HEK293 (cell line): ENCODE measurements at regions not wholly inside any gene's neighbourhood (a gene's known extent, or its start where the extent isn't known, plus 50 kb on each side); places are given as distances from the start of the nearest gene placed in this dataset.
A peak's percentile ranks its signal among the peaks of the same experiment; 100 is the strongest.

ENCODE experiments used
- CTCF ChIA-PET: fragments of 350-600 bp; formaldehyde crosslinking; extraction: SDS; loops from one replicate; lab custom pipeline; 2021; ENCODE audit warnings: antibody characterized with exemption; lab: Yijun Ruan, JAX
- POLR2A ChIA-PET: fragments of 300-600 bp; formaldehyde crosslinking; extraction: SDS; loops from one replicate; lab custom pipeline; 2020; ENCODE audit warnings: antibody characterized with exemption, inconsistent platforms; lab: Yijun Ruan, JAX
- H3K27ac ChIP-seq: fragments of 200-500 bp; sonication (Bioruptor generic); 2 replicates; pipeline ENCODE4 v1.5.1; 2014; ENCODE audit warnings: low read depth, low read length, control low read depth, inconsistent platforms; ENCODE audit errors: extremely low read depth
- H3K36me3 ChIP-seq, 2 experiments: fragments of 200-500 bp in 1 of 2; sonication (Bioruptor generic) in 1 of 2; 1 replicate in 1 of 2; 2 replicates in 1 of 2; pipeline ENCODE4 v1.5.1; 2014 to 2017; ENCODE audit warnings: inconsistent platforms in 2 of 2, low read length in 2 of 2; ENCODE audit not compliant: control insufficient read depth in 2 of 2, insufficient read depth in 1 of 2
- H3K4me1 ChIP-seq: fragments of 200-500 bp; sonication (Bioruptor generic); 2 replicates; pipeline ENCODE4 v1.5.1; 2014; ENCODE audit warnings: mild to moderate bottlenecking, low read length, inconsistent platforms; ENCODE audit not compliant: control insufficient read depth, insufficient read depth
- H3K4me3 ChIP-seq: 2 replicates; pipeline ENCODE4 v1.5.1; 2011; ENCODE audit warnings: low read depth, mild to moderate bottlenecking, control low read depth, low read length, moderate library complexity
- H3K9me3 ChIP-seq: fragments of 200-500 bp; sonication (Bioruptor generic); 2 replicates; pipeline ENCODE4 v1.5.1; 2014; ENCODE audit warnings: low read depth, low read length, inconsistent platforms; ENCODE audit not compliant: control insufficient read depth, insufficient read depth
- GLIS1 ChIP-seq: fragments of 450-650 bp; formaldehyde crosslinking; IDR thresholded peaks from 2 replicates; pipeline ENCODE4 v1.5.1; 2016; ENCODE audit warnings: missing biosample characterization, missing genetic modification characterization
- MZF1 ChIP-seq: fragments of 450-650 bp; formaldehyde crosslinking; IDR thresholded peaks from 2 replicates; pipeline ENCODE4 v1.5.1; 2017; ENCODE audit warnings: missing biosample characterization, missing genetic modification characterization, borderline replicate concordance
- OSR2 ChIP-seq: fragments of 450-650 bp; formaldehyde crosslinking; IDR thresholded peaks from 2 replicates; pipeline ENCODE4 v1.5.1; 2016; ENCODE audit warnings: missing biosample characterization, missing genetic modification characterization
- PATZ1 ChIP-seq: fragments of 450-650 bp; formaldehyde crosslinking; IDR thresholded peaks from 2 replicates; pipeline ENCODE4 v1.5.1; 2016; ENCODE audit warnings: missing biosample characterization, missing genetic modification characterization
- PBX3 ChIP-seq: sonication (generic); formaldehyde crosslinking; IDR thresholded peaks from 2 replicates; pipeline ENCODE4 v1.8.1; 2022; ENCODE audit warnings: mild to moderate bottlenecking, moderate library complexity, missing genetic modification reagents
- PRDM10 ChIP-seq: fragments of 450-650 bp; formaldehyde crosslinking; IDR thresholded peaks from 2 replicates; pipeline ENCODE4 v1.5.1; 2016; ENCODE audit warnings: missing biosample characterization, missing genetic modification characterization
- SP7 ChIP-seq: fragments of 450-650 bp; formaldehyde crosslinking; IDR thresholded peaks from 2 replicates; pipeline ENCODE4 v1.5.1; 2016; ENCODE audit warnings: missing biosample characterization, missing genetic modification characterization
- ZBTB44 ChIP-seq: fragments of 450-650 bp; IDR thresholded peaks from 2 replicates; pipeline ENCODE4 v1.5.1; 2018; ENCODE audit warnings: missing biosample characterization, mild to moderate bottlenecking, missing genetic modification characterization
- ZEB2 ChIP-seq: fragments of 450-650 bp; formaldehyde crosslinking; IDR thresholded peaks from 2 replicates; pipeline ENCODE4 v1.5.1; 2016; ENCODE audit warnings: missing biosample characterization, missing genetic modification characterization
- ZNF202 ChIP-seq: fragments of 450-650 bp; formaldehyde crosslinking; IDR thresholded peaks from 2 replicates; pipeline ENCODE4 v1.5.1; 2016; ENCODE audit warnings: missing biosample characterization, missing genetic modification characterization, borderline replicate concordance
- ZNF398 ChIP-seq: fragments of 450-650 bp; formaldehyde crosslinking; IDR thresholded peaks from 2 replicates; pipeline ENCODE4 v1.5.1; 2017; ENCODE audit warnings: missing biosample characterization, missing genetic modification characterization
- ZNF510 ChIP-seq: fragments of 450-650 bp; formaldehyde crosslinking; IDR thresholded peaks from 2 replicates; pipeline ENCODE4 v1.5.1; 2018; ENCODE audit warnings: mild to moderate bottlenecking, missing genetic modification characterization, missing biosample characterization; ENCODE audit not compliant: insufficient replicate concordance
- ZNF558 ChIP-seq: fragments of 450-650 bp; formaldehyde crosslinking; IDR thresholded peaks from 2 replicates; pipeline ENCODE4 v1.5.1; 2016; ENCODE audit warnings: missing biosample characterization, missing genetic modification characterization
- ZNF660 ChIP-seq: fragments of 450-650 bp; IDR thresholded peaks from 2 replicates; pipeline ENCODE4 v1.5.1; 2018; ENCODE audit warnings: missing biosample characterization, mild to moderate bottlenecking, missing genetic modification characterization
- ZNF830 ChIP-seq: fragments of 450-650 bp; IDR thresholded peaks from 2 replicates; pipeline ENCODE4 v1.5.0; 2018; ENCODE audit warnings: missing biosample characterization, missing genetic modification characterization, low read depth, mild to moderate bottlenecking, moderate library complexity
- ZNF837 ChIP-seq: fragments of 450-650 bp; formaldehyde crosslinking; IDR thresholded peaks from 2 replicates; pipeline ENCODE4 v1.5.1; 2016; ENCODE audit warnings: missing biosample characterization, missing genetic modification characterization
- ZNF843 ChIP-seq: fragments of 450-650 bp; formaldehyde crosslinking; IDR thresholded peaks from 2 replicates; pipeline ENCODE4 v1.5.1; 2016; ENCODE audit warnings: missing biosample characterization, missing genetic modification characterization
- ZSCAN23 ChIP-seq: fragments of 450-650 bp; formaldehyde crosslinking; IDR thresholded peaks from 2 replicates; pipeline ENCODE4 v1.5.1; 2016; ENCODE audit warnings: missing biosample characterization, missing genetic modification characterization
- TF ChIP-seq, protein P1 (sequence below): fragments of 450-650 bp; formaldehyde crosslinking; IDR thresholded peaks from 2 replicates; pipeline ENCODE4 v1.5.1; 2017; ENCODE audit warnings: missing biosample characterization, missing genetic modification characterization

- Histone ChIP-seq H3K9me3 (no peaks in the 10 kb centered on the region), H3K4me3 (no peak overlapping the region), H3K27ac (no peak overlapping the region), H3K4me1 (peaks cover 19% of the 10 kb centered on the region), H3K36me3 (no peaks in the 10 kb centered on the region)
- TF ChIP-seq ZNF837 (tag by site-specific recombination) (no peak), PBX3 (CRISPR knock-in tag) (no peak), ZNF202 (tag by site-specific recombination) (no peak), ZNF510 (tag by site-specific recombination) (no peak), OSR2 (tag by site-specific recombination) (no peak)
- ChIA-PET CTCF (interaction anchor here (0.6 kb wide), 1 partner anchor 136 kb away, joined by 3 read pairs; no protein-coding TSS in a partner anchor), POLR2A (no interaction called here)
Measured at GRCh38 chr9:18390393-18390792, 83.6 kb upstream of the ADAMTSL1 start.

DNA sequence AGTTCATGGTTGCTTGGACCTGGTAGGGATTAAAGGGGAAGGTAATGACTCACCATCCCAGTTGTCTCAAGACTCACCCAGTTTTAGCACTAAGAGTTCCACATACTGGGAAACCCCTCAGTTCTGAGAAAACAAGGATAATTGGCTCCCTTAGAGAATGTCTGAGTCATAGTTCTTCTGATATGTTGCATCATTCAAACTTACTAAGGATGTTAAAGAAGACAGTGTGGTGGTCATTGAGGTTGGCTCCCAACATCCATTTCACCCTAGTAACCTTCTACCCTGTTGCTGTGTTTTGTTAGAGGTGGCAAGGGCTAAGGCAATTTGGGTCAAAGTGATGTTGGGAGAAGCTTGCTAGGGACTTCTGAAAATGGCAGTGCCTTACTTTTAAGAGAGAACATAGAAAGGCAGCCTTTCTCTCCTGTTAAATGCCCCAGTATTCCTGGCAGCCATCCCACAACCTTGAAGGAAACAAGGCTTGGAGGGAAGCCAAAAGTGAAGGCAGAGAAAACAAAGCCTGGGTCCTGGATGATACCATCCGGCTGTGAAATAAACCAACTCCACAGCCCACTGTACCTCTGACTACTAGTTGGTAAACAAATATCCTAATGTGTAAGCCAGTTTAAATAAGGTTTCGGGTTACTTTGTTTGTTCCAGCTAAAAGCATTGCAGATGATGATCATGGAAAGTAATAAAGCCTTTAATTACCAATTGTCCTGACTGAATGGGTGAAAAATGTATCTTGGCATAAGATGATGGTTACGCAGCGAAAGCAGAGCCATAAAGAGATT is 80.4 kb upstream of the ADAMTSL1 start:
- H3K4me3 ChIP-seq, result no peak overlapping the region
- POLR2A ChIA-PET, result no interaction called here
- CTCF ChIA-PET, result interaction anchor here (0.6 to 6.7 kb wide), 3 partner anchors 95 to 200 kb away, joined by 4 to 67 read pairs (median 4); no protein-coding TSS in a partner anchor
- peaks cover 19% of the 10 kb centered on the region for H3K4me1 ChIP-seq
- peak overlapping the region; percentile 81 for H3K27ac ChIP-seq
- H3K36me3 ChIP-seq, result no peaks in the 10 kb centered on the region
- no peaks in the 10 kb centered on the region for H3K9me3 ChIP-seq
- TF ChIP-seq ZNF398, result peak; percentile 45
- TF ChIP-seq MZF1 (tag by site-specific recombination), result peak; percentile 70; the same call in 1 of the 2 replicates
- 0 out of 2 replicates have a peak, but pooled peaks have one; percentile 36 for TF ChIP-seq ZSCAN23 (tag by site-specific recombination)
- peak; percentile 98 for TF ChIP-seq SP7 (tag by site-specific recombination)
- TF ChIP-seq ZBTB44 (tag by site-specific recombination), result 0 out of 2 replicates have a peak, but pooled peaks have one; percentile 14
- TF ChIP-seq OSR2 (tag by site-specific recombination), result peak; percentile 97
- peak; percentile 82 for TF ChIP-seq ZNF843 (tag by site-specific recombination)
- TF ChIP-seq GLIS1, result peak; percentile 48
- peak; percentile 78 for TF ChIP-seq ZNF660
- TF ChIP-seq PRDM10 (tag by site-specific recombination), result peak; percentile 91
- TF ChIP-seq, protein P1, sequence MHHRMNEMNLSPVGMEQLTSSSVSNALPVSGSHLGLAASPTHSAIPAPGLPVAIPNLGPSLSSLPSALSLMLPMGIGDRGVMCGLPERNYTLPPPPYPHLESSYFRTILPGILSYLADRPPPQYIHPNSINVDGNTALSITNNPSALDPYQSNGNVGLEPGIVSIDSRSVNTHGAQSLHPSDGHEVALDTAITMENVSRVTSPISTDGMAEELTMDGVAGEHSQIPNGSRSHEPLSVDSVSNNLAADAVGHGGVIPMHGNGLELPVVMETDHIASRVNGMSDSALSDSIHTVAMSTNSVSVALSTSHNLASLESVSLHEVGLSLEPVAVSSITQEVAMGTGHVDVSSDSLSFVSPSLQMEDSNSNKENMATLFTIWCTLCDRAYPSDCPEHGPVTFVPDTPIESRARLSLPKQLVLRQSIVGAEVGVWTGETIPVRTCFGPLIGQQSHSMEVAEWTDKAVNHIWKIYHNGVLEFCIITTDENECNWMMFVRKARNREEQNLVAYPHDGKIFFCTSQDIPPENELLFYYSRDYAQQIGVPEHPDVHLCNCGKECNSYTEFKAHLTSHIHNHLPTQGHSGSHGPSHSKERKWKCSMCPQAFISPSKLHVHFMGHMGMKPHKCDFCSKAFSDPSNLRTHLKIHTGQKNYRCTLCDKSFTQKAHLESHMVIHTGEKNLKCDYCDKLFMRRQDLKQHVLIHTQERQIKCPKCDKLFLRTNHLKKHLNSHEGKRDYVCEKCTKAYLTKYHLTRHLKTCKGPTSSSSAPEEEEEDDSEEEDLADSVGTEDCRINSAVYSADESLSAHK, result peak; percentile 31; the same call in 1 of the 2 replicates
- 0 out of 2 replicates have a peak, but pooled peaks have one; percentile 24 for TF ChIP-seq PATZ1 (tag by site-specific recombination)
- no peak for TF ChIP-seq ZNF830
- peak; percentile 60 for TF ChIP-seq ZNF558 (tag by site-specific recombination)
- peak; percentile 73; the same call in 1 of the 2 replicates for TF ChIP-seq ZEB2
